ENCODE measurements at regions not wholly inside any gene's neighbourhood (a gene's known extent, or its start where the extent isn't known, plus 50 kb on each side); places are given as distances from the start of the nearest gene placed in this dataset.

DNA sequence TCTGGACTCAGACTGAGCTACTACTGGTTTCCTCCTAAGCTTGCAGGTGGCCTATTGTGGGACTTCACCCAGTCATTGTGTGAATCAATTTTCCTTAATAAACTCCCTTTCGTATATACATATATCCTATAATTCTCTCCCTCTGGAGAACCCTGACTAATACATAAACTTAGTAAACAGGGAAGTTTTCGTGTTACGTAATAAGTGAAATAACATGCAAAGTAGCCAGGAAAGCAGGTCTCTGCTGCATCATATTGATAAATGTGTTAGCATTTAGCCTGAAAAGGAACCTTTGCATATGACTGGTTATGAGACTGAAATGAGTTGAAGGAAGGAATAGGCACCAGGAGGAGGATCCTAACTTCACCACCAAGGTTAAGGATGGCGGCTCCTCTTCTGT lies 527.2 kb upstream of the FAM98A start:
- Histone ChIP-seq H3K27me3 (no peaks in the 10 kb centered on the region), H3K9me3 (peaks cover 0 to 3% (median 0%) of the 10 kb centered on the region in 11 donors), H3K4me3 (no peak overlapping the region), H3K36me3 (no peaks in the 10 kb centered on the region), H3K27ac (no peak overlapping the region), H3K4me1 (no peaks in the 10 kb centered on the region)
- TF ChIP-seq CTCF (IDR thresholded peaks at IDR 0.05): no peak
- DNase-seq (no peak), ATAC-seq (no peak)
- intact Hi-C loops (cut with DNase I): no loop called here
- 95 to 98% methylated on average over 4 of the region's 4 CpGs for WGBS, 2 donors

GRCh38 chr2:34123996-34124785 lies 525.1 kb upstream of the FAM98A start:
- intact Hi-C loops (cut with DNase I): no loop called here
- Histone ChIP-seq H3K4me1 (no peaks in the 10 kb centered on the region), H3K36me3 (no peaks in the 10 kb centered on the region), H3K9me3 (peaks cover 0 to 3% (median 0%) of the 10 kb centered on the region in 11 donors), H3K27ac (no peak overlapping the region), H3K27me3 (no peaks in the 10 kb centered on the region), H3K4me3 (no peak overlapping the region)
- no peak for TF ChIP-seq CTCF (IDR thresholded peaks at IDR 0.05)
- no peak for ATAC-seq
- DNase-seq: no peak
- 63 to 72% methylated on average over 7 of the region's 7 CpGs for WGBS, 2 donors

- ATAC-seq (no peak), DNase-seq (no peak)
- no peaks in the 10 kb centered on the region for H3K4me1 ChIP-seq
- WGBS, 2 donors: 33 to 41% methylated on average over 3 of the region's 3 CpGs
- peaks cover 0 to 3% (median 0%) of the 10 kb centered on the region in 11 donors for H3K9me3 ChIP-seq
- H3K36me3 ChIP-seq: no peaks in the 10 kb centered on the region
- TF ChIP-seq CTCF (IDR thresholded peaks at IDR 0.05): no peak
- H3K27me3 ChIP-seq: no peaks in the 10 kb centered on the region
- no peak overlapping the region for H3K27ac ChIP-seq
- no peak overlapping the region for H3K4me3 ChIP-seq
- intact Hi-C loops (cut with DNase I): no loop called here
Observed at GRCh38 chr2:34121076-34121475, 522.0 kb upstream of the FAM98A start.

DNA sequence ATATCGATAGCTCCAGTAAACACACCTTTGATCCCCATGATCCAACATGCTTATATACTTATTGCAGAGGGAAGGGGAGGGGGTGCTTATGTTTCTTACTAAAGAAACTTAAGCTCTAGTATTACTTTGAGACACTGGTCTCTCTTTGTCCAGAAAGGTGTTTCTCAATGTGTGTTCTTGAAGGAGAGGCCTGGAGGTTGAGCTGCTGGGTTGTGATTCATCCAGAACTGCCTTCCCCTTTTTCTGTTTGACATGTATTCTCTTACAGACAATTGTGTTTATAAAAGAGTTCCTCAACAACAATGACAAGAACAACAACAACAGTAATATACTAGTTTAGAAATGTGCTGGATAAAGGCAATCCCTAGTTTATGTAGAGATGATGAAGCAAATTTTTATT lies 516.0 kb upstream of the FAM98A start:
- 92 to 95% methylated on average over 1 of the region's 1 CpG for WGBS, 2 donors
- Histone ChIP-seq H3K27me3 (no peaks in the 10 kb centered on the region), H3K4me3 (no peak overlapping the region), H3K36me3 (no peaks in the 10 kb centered on the region), H3K27ac (no peak overlapping the region), H3K9me3 (no peaks in the 10 kb centered on the region), H3K4me1 (no peaks in the 10 kb centered on the region)
- ATAC-seq: no peak
- intact Hi-C loops (cut with DNase I): no loop called here
- TF ChIP-seq CTCF (IDR thresholded peaks at IDR 0.05): no peak
- no peak for DNase-seq

Data from heart right ventricle (tissue), 16 donors.